GM20000 (cell line): ENCODE measurements at regions not wholly inside any gene's neighbourhood (a gene's known extent, or its start where the extent isn't known, plus 50 kb on each side); places are given as distances from the start of the nearest gene placed in this dataset.

Source experiments
- DNase-seq: peaks from one replicate; pipeline ENCODE4 v3.0.0; 2012; ENCODE audit warnings: low spot score
- TF ChIP-seq, protein P1 (sequence below): IDR thresholded peaks from 2 replicates; pipeline ENCODE4 v1.5.1; 2012; ENCODE audit warnings: mild to moderate bottlenecking, control low read depth; ENCODE audit errors: extremely low read depth, missing control alignments

DNA sequence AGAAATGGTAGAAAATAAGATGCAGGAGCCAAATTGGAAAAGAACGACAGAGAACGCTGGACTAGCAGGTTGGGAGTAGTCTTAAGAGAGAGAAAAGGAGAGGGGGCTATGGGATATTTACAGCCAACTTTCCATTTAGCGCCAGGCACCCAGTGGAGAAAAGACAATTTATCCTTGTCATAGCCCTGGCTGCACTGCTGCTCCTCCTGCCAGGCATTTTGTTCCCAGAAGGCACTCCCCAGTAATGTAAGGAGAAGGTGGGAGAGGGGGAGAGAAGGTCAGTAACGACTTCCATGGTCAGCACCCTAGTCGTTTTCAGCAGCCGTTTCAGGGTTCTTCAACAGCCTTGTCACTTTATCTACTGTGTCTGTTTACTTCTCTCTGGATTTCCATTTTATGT lies 159.0 kb downstream of the TRMT11 start:
- TF ChIP-seq, protein P1, sequence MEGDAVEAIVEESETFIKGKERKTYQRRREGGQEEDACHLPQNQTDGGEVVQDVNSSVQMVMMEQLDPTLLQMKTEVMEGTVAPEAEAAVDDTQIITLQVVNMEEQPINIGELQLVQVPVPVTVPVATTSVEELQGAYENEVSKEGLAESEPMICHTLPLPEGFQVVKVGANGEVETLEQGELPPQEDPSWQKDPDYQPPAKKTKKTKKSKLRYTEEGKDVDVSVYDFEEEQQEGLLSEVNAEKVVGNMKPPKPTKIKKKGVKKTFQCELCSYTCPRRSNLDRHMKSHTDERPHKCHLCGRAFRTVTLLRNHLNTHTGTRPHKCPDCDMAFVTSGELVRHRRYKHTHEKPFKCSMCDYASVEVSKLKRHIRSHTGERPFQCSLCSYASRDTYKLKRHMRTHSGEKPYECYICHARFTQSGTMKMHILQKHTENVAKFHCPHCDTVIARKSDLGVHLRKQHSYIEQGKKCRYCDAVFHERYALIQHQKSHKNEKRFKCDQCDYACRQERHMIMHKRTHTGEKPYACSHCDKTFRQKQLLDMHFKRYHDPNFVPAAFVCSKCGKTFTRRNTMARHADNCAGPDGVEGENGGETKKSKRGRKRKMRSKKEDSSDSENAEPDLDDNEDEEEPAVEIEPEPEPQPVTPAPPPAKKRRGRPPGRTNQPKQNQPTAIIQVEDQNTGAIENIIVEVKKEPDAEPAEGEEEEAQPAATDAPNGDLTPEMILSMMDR, result no peak
- DNase-seq, result no peak

DNA sequence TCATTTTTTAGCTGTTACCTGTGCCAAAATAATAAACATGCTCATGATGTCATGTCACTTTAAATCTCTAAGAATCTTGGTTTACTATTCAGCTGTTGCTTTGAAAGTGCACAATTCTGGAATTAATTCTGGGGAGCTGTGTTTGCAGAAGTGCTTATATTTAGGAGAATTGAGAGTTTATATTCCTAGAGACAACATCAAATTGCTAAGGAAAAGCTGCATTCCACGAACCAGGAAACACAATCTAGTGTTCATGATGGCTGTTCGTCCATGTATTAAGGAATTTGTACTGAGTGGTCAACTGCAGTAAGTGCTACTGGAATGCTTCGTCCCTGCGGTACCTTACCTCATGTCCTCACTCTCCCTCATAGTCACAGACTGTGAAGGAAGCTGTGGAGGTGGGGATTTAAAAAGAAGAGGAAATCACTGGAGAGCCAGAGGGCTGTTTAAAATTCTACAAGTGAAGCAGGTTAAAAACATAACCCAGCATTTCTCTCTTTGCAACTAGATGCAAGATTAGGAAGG lies 161.0 kb downstream of the TRMT11 start:
- TF ChIP-seq, protein P1, result no peak
- DNase-seq, result no peak

DNA sequence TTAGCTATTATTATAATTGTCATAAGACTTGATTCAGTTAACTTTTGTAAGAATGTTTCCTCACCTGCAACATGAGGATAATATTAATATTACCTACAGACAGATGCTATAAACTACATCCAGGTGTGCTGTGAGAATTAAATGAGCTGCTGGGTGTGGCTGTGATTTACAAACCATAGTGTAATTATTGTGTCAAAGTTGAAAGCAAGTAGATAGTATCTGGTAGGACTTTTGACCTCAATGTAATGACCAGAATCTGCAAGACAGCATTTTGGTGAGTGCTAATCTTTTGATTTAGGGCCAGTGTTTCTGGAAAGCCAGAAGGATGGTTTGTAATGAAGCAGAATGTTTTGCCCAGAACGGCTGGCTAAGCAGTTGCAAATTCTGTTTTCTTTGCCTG lies 162.5 kb downstream of the TRMT11 start:
- TF ChIP-seq, protein P1, result no peak
- DNase-seq, result no peak

DNA sequence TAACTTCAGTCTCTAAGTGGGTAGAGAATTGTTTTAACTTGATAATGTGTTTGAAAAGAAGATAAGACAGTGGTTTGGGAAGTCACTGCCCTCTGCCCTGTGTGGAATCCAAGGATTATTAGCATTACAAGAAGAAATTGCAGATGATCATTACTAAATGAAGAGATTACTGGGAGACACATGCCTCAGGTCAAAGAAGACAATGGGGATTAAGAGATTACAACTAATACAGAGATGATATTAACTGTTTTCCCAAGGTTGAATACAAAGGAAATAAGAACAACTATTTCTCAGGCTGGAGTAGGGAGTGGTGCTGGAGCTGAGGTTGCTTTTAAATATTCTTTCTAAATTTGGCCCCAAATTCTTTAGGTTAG lies 166.0 kb downstream of the TRMT11 start:
- TF ChIP-seq, protein P1, result no peak
- no peak for DNase-seq

DNA sequence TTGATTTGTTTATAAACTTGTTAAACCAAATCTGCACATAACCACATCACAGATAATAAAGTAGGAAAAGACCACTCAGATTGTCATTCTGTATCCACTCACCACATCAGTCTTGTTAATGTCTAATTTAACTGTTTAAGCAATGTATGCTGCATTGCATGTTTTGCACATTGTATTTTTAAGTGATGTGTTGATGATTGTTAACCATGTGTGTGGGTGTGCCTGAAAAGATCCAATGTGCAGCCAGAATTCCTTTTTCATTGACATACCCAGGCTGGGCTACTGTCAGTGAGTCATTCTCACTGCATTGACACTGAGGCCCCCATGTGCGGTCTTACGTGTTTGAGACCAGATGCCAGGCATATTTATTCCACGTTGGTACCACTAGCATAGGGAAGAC lies 167.3 kb downstream of the TRMT11 start:
- no peak for DNase-seq
- TF ChIP-seq, protein P1, result no peak

DNA sequence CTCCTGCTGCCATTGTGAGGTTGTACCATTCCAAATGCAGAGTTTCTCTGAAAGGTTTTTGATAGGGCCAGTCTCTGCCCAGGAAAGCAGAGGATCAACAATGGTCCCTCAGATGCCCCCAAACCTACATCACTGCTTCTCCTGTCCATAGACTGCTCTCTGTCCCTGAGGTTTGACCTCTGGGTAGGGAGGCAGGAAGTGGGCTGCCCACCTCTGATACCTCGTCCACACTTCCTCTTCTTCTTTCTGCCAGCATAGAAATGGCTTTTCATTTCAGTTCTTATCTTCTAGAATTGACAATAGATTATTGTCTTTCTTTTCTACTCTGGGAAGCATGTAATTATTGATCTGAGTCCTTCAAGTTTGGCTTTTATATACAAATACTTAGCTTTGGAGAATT lies 170.6 kb downstream of the TRMT11 start:
- TF ChIP-seq, protein P1, result no peak
- DNase-seq, result peak; percentile 8

DNA sequence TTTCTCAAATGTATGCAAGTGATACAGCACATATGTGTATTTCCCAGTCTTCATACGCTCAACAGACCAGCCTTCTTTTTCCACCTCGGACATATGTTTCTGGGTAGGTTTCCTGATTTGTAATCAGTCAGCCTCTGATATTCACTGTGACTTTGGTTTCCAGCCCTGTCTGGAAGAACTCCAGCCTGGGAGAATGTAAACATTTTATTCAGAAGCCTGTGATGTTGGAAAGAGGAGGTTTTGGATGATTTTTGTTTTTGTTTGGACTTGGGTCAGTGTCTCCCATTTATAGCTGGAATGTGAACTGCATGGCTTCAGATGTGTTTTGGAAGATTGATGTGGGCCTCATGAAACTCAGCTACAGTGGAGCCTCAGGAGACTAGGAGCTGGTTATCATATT lies 172.2 kb upstream of the CENPW start:
- no peak for DNase-seq
- TF ChIP-seq, protein P1, result no peak
